IMR-90 (cell line): ENCODE measurements at regions not wholly inside any gene's neighbourhood (a gene's known extent, or its start where the extent isn't known, plus 50 kb on each side); places are given as distances from the start of the nearest gene placed in this dataset.
A peak's percentile ranks its signal among the peaks of the same experiment; 100 is the strongest.

Source experiments
- ATAC-seq: fragments of 200-7000 bp; cut with Tn5 transposase; 2 replicates; pipeline ENCODE4 v1.9.1; 2020; ENCODE audit warnings: low read depth, mild to moderate bottlenecking, moderate library complexity
- BruUV-seq: library from RNA; stranded (reverse); fragments of 400-500 nt; replicated peaks from 2 replicates; lab custom pipeline; 2021; lab: Mats Ljungman, UMichigan
- CTCF ChIA-PET: fragments of 300-600 bp; formaldehyde crosslinking; extraction: SDS; loops from one replicate; lab custom pipeline; 2021; ENCODE audit warnings: antibody characterized with exemption; lab: Yijun Ruan, JAX
- POLR2A ChIA-PET: fragments of 300-600 bp; sonication (Branson Sonifier 250); formaldehyde crosslinking; loops from one replicate; lab custom pipeline; 2022; ENCODE audit warnings: antibody characterized with exemption; ENCODE audit not compliant: unreplicated experiment; lab: Charles Lee
- DNase-seq: peaks from one replicate; pipeline ENCODE4 v3.0.0; 2013
- H2AFZ ChIP-seq: replicated peaks from 2 replicates; pipeline ENCODE3; 2013; ENCODE audit warnings: low read length, mild to moderate bottlenecking; ENCODE audit not compliant: poor library complexity
- H2AK5ac ChIP-seq: 2 replicates; pipeline ENCODE4 v1.6.1; 2013; ENCODE audit warnings: low read depth, low read length, inconsistent platforms
- H2AK9ac ChIP-seq: replicated peaks from 2 replicates; pipeline ENCODE3; 2013; ENCODE audit warnings: mild to moderate bottlenecking, low read depth, low read length, moderate library complexity; ENCODE audit not compliant: poor library complexity
- H2BK120ac ChIP-seq: 2 replicates; pipeline ENCODE4 v1.6.1; 2013; ENCODE audit warnings: low read depth, low read length, inconsistent platforms
- H2BK15ac ChIP-seq: 3 replicates; pipeline ENCODE4 v1.6.1; 2013; ENCODE audit warnings: low read depth, low read length, inconsistent platforms
- H2BK20ac ChIP-seq: 2 replicates; pipeline ENCODE4 v1.6.1; 2013; ENCODE audit warnings: low read depth, mild to moderate bottlenecking, inconsistent platforms, low read length, moderate library complexity
- H2BK5ac ChIP-seq: 2 replicates; pipeline ENCODE4 v1.6.1; 2013; ENCODE audit warnings: mild to moderate bottlenecking, low read depth, low read length, inconsistent platforms; ENCODE audit not compliant: poor library complexity, severe bottlenecking
- H3K14ac ChIP-seq: replicated peaks from 2 replicates; pipeline ENCODE4 v1.6.1; 2013; ENCODE audit warnings: low read depth, low read length, inconsistent platforms
- H3K18ac ChIP-seq: 2 replicates; pipeline ENCODE4 v1.6.1; 2013; ENCODE audit warnings: low read depth, low read length, control low read depth
- H3K23ac ChIP-seq: 2 replicates; pipeline ENCODE4 v1.6.1; 2013; ENCODE audit warnings: low read depth, low read length, inconsistent platforms
- H3K27ac ChIP-seq: 2 replicates; pipeline ENCODE4 v1.5.1; 2013; ENCODE audit warnings: mild to moderate bottlenecking, control low read depth, low read length; ENCODE audit not compliant: insufficient read depth
- H3K27me3 ChIP-seq: 2 replicates; pipeline ENCODE4 v1.6.1; 2013; ENCODE audit warnings: low read length; ENCODE audit not compliant: control insufficient read depth, insufficient read depth
- H3K36me3 ChIP-seq: 2 replicates; pipeline ENCODE4 v1.6.1; 2013; ENCODE audit warnings: low read length, mixed read lengths; ENCODE audit not compliant: control insufficient read depth, insufficient read depth
- H3K4ac ChIP-seq: 2 replicates; pipeline ENCODE4 v1.6.1; 2013; ENCODE audit warnings: low read depth, low read length, inconsistent platforms
- H3K4me1 ChIP-seq: 2 replicates; pipeline ENCODE4 v1.6.1; 2013; ENCODE audit warnings: low read length, mixed read lengths; ENCODE audit not compliant: control insufficient read depth, insufficient read depth
- H3K4me2 ChIP-seq: 2 replicates; pipeline ENCODE4 v1.6.1; 2013; ENCODE audit warnings: low read depth, mild to moderate bottlenecking, control low read depth, low read length, moderate library complexity
- H3K4me3 ChIP-seq: 2 replicates; pipeline ENCODE4 v1.5.1; 2013; ENCODE audit warnings: low read depth, mild to moderate bottlenecking, control low read depth, low read length, moderate library complexity; ENCODE audit not compliant: insufficient read depth
- H3K56ac ChIP-seq: 2 replicates; pipeline ENCODE4 v1.6.1; 2013; ENCODE audit warnings: low read length, inconsistent platforms; ENCODE audit not compliant: insufficient read depth; ENCODE audit errors: extremely low read depth
- H3K79me1 ChIP-seq, 2 experiments: 2 replicates each; pipeline ENCODE4 v1.6.1; 2013; ENCODE audit warnings: low read length in 2 of 2, inconsistent platforms in 1 of 2, low read depth in 1 of 2
- H3K9ac ChIP-seq: 2 replicates; pipeline ENCODE4 v1.6.1; 2013; ENCODE audit warnings: low read depth, low read length, control low read depth
- H3K9me1 ChIP-seq: 2 replicates; pipeline ENCODE4 v1.6.1; 2013; ENCODE audit warnings: low read length, inconsistent platforms; ENCODE audit not compliant: insufficient read depth
- H3K9me3 ChIP-seq: 2 replicates; pipeline ENCODE4 v1.6.1; 2013; ENCODE audit warnings: low read length; ENCODE audit not compliant: control insufficient read depth, insufficient read depth
- H4K20me1 ChIP-seq: 2 replicates; pipeline ENCODE4 v1.6.1; 2013; ENCODE audit warnings: low read length, inconsistent platforms; ENCODE audit not compliant: insufficient read depth
- H4K5ac ChIP-seq: 2 replicates; pipeline ENCODE4 v1.6.1; 2013; ENCODE audit warnings: mild to moderate bottlenecking, low read depth, low read length, control low read depth
- H4K8ac ChIP-seq, 2 experiments: 2 replicates each; pipeline ENCODE4 v1.6.1; 2013; ENCODE audit warnings: low read depth in 2 of 2, low read length in 2 of 2, control low read depth in 1 of 2, inconsistent platforms in 1 of 2
- H4K91ac ChIP-seq: 2 replicates; pipeline ENCODE4 v1.6.1; 2013; ENCODE audit warnings: low read depth, low read length, inconsistent platforms; ENCODE audit not compliant: insufficient read depth
- CEBPB ChIP-seq: IDR thresholded peaks from 2 replicates; pipeline ENCODE4 v1.6.1; 2012; ENCODE audit warnings: low read depth, low read length, improper control_type of control experiment
- CTCF ChIP-seq: conservative IDR thresholded peaks from 2 replicates; pipeline ENCODE4 v1.5.1; 2012; ENCODE audit warnings: mild to moderate bottlenecking, low read depth, low read length, improper control_type of control experiment
- WGBS, 2 experiments: methylation state at CpG; one replicate each; pipeline versions ENCODE4 v1.1.5 to v1.1.7; 2013; ENCODE audit warnings: missing lambda C conversion rate in 2 of 2; ENCODE audit not compliant: insufficient read length in 1 of 2; ENCODE audit errors: extremely low coverage in 2 of 2; 5-methylcytosine and 5-hydroxymethylcytosine counted together
- dilution Hi-C: fragments of 300-500 bp; cut with HindIII; formaldehyde crosslinking; loops from one replicate; pipeline ENCODE4 v1.14.3; 2018; ENCODE audit warnings: low sequenced_read_pairs; ENCODE audit not compliant: unreplicated experiment
- in situ Hi-C: fragments of 300-500 bp; cut with MboI; formaldehyde crosslinking; loops from 3 replicates; pipeline ENCODE4 v1.14.3; 2019; ENCODE audit warnings: low sequenced_read_pairs, inconsistent platforms, mixed read lengths
- intact Hi-C: fragments of 100-400 bp; cut with micrococcal nuclease; formaldehyde crosslinking; loops from 2 replicates; pipeline ENCODE4 v1.10.0; 2022

GRCh38 chr13:44212633-44213396, 160.8 kb upstream of the SERP2 start:
- H3K18ac ChIP-seq = no peak overlapping the region; the same call in 1 of the 2 replicates
- H2BK15ac ChIP-seq = no peak overlapping the region
- no peak overlapping the region for H2AFZ ChIP-seq
- ATAC-seq (peak; percentile 81), DNase-seq (peak; percentile 77)
- intact Hi-C loops = no loop called here
- no peak overlapping the region; the same call in 1 of the 2 replicates for H3K4me2 ChIP-seq
- peak overlapping the region; percentile 68 for H2BK120ac ChIP-seq
- no peaks in the 10 kb centered on the region for H3K36me3 ChIP-seq
- no peak overlapping the region for H2AK9ac ChIP-seq
- no peaks in the 10 kb centered on the region for H4K20me1 ChIP-seq
- no peak overlapping the region for H3K4me3 ChIP-seq
- H3K9me1 ChIP-seq = no peaks in the 10 kb centered on the region
- peaks cover 6% of the 10 kb centered on the region; the same call in 1 of the 2 replicates for H3K27me3 ChIP-seq
- no peak overlapping the region for H3K9ac ChIP-seq
- H4K8ac ChIP-seq = peak overlapping the region in 1 of 2 experiments; percentile 25; a peak in 1 of 4 replicates
- H2BK5ac ChIP-seq = no peak overlapping the region
- no peak overlapping the region for H3K23ac ChIP-seq
- no peak overlapping the region for H2AK5ac ChIP-seq
- ChIA-PET CTCF (interaction anchor here (0.8 kb wide), 1 partner anchor 223 kb away, joined by 3 read pairs; no protein-coding TSS in a partner anchor), POLR2A (no interaction called here)
- H3K4me1 ChIP-seq = peaks cover 3% of the 10 kb centered on the region; the same call in 1 of the 2 replicates
- H3K9me3 ChIP-seq = peaks cover under 1% of the 10 kb centered on the region; the same call in 1 of the 2 replicates
- no peak overlapping the region; the same call in 1 of the 2 replicates for H3K14ac ChIP-seq
- TF ChIP-seq CEBPB (peak; percentile 80), CTCF (no peak)
- 30% methylated on average over 3 of the region's 9 CpGs; no CpG with 5 or more reads in 1 of the 2 experiments for WGBS, 2 experiments
- in situ Hi-C loops = no loop called here
- peak overlapping the region; percentile 6; the same call in 1 of the 2 replicates for H4K91ac ChIP-seq
- no peak overlapping the region for H4K5ac ChIP-seq
- no peaks in the 10 kb centered on the region for H3K79me1 ChIP-seq
- peak overlapping the region; percentile 39; the same call in 1 of the 2 replicates for H2BK20ac ChIP-seq
- no TSS peak for BruUV-seq
- H3K56ac ChIP-seq = no peak overlapping the region
- peak overlapping the region; percentile 55; the same call in 1 of the 2 replicates for H3K4ac ChIP-seq
- dilution Hi-C loops = no loop called here
- H3K27ac ChIP-seq = peak overlapping the region; percentile 28; the same call in 1 of the 2 replicates
